Activated naive CD4-positive, alpha-beta T cell treated with anti-CD3 and anti-CD28 coated beads for 36 hours (primary cell): ENCODE measurements at regions not wholly inside any gene's neighbourhood (a gene's known extent, or its start where the extent isn't known, plus 50 kb on each side); places are given as distances from the start of the nearest gene placed in this dataset.

ENCODE experiments used
- CTCF ChIA-PET: fragments of 350-600 bp; sonication (Branson Sonifier 250); formaldehyde crosslinking; loops from one replicate; lab custom pipeline; 2021; ENCODE audit warnings: antibody characterized with exemption; lab: Charles Lee
- DNase-seq: peaks from one replicate; pipeline ENCODE4 v3.0.0-alpha.2; 2020
- H3K27ac Mint-ChIP-seq: one replicate; pipeline ENCODE4 v1.8.0; 2021; ENCODE audit warnings: mild to moderate bottlenecking, mixed read lengths
- H3K27me3 Mint-ChIP-seq: one replicate; pipeline ENCODE4 v1.8.0; 2021; ENCODE audit warnings: low read depth, mixed read lengths
- H3K36me3 Mint-ChIP-seq: one replicate; pipeline ENCODE4 v1.8.0; 2021; ENCODE audit warnings: low read depth, mixed read lengths
- H3K4me1 Mint-ChIP-seq: one replicate; pipeline ENCODE4 v1.8.0; 2021; ENCODE audit warnings: low read depth, mixed read lengths
- H3K4me3 Mint-ChIP-seq: one replicate; pipeline ENCODE4 v1.8.0; 2021; ENCODE audit warnings: mild to moderate bottlenecking, moderate library complexity, mixed read lengths
- H3K9me3 Mint-ChIP-seq: one replicate; pipeline ENCODE4 v1.8.0; 2021; ENCODE audit warnings: mixed read lengths
- intact Hi-C: fragments of 100-400 bp; cut with micrococcal nuclease; formaldehyde crosslinking; loops from one replicate; pipeline ENCODE4 v1.15.1; 2023

DNA sequence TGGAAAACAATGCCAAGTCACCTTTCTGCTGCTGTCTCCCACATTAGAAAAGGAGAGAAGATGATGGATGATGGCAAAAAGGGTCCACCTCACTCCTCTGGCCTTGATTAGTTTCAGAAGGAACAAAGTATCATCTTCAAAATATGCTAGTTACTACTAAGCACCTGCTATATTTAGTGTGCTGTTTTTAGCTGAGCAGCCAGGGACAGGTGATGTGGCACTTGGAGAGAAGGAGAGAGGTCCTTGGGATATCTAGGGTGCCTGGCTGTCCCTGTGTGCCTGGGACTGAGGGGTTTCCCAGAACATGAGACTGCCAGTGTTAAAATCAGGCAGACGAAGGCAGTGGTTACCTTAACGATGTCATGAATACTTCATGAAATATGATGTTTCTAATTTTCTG lies 235.5 kb upstream of the NT5C1B start:
- CTCF ChIA-PET: no interaction called here
- Mint-ChIP-seq H3K27me3 (no peaks in the 10 kb centered on the region), H3K27ac (no peak overlapping the region), H3K9me3 (no peaks in the 10 kb centered on the region), H3K4me3 (no peak overlapping the region), H3K4me1 (no peaks in the 10 kb centered on the region), H3K36me3 (no peaks in the 10 kb centered on the region)
- no peak for DNase-seq
- intact Hi-C loops: no loop called here

GRCh38 chr2:18824325-18824790 lies 235.0 kb upstream of the NT5C1B start:
- no peak for DNase-seq
- CTCF ChIA-PET: interaction anchor here (1.0 kb wide), 1 partner anchor 72 kb away, joined by 3 read pairs; no protein-coding TSS in a partner anchor
- H3K27me3 Mint-ChIP-seq: no peaks in the 10 kb centered on the region
- no peaks in the 10 kb centered on the region for H3K4me1 Mint-ChIP-seq
- no peaks in the 10 kb centered on the region for H3K36me3 Mint-ChIP-seq
- intact Hi-C loops: no loop called here
- no peaks in the 10 kb centered on the region for H3K9me3 Mint-ChIP-seq
- H3K27ac Mint-ChIP-seq: no peak overlapping the region
- no peak overlapping the region for H3K4me3 Mint-ChIP-seq

GRCh38 chr2:18821431-18821830 lies 232.1 kb upstream of the NT5C1B start:
- no peaks in the 10 kb centered on the region for H3K27me3 Mint-ChIP-seq

GRCh38 chr2:18820966-18821365 lies 231.6 kb upstream of the NT5C1B start:
- Mint-ChIP-seq H3K4me1 (no peaks in the 10 kb centered on the region), H3K9me3 (no peaks in the 10 kb centered on the region), H3K4me3 (no peak overlapping the region), H3K36me3 (no peaks in the 10 kb centered on the region), H3K27me3 (no peaks in the 10 kb centered on the region), H3K27ac (no peak overlapping the region)
- CTCF ChIA-PET: no interaction called here
- intact Hi-C loops: no loop called here
- DNase-seq: no peak

More at GRCh38 chr2:18821431-18821830, 232.1 kb upstream of the NT5C1B start:
- no peak overlapping the region for H3K27ac Mint-ChIP-seq
- intact Hi-C loops: no loop called here
- CTCF ChIA-PET: interaction anchor here (0.7 kb wide), 1 partner anchor 29 kb away, joined by 3 read pairs; no protein-coding TSS in a partner anchor
- H3K9me3 Mint-ChIP-seq: no peaks in the 10 kb centered on the region
- no peak for DNase-seq
- no peak overlapping the region for H3K4me3 Mint-ChIP-seq
- no peaks in the 10 kb centered on the region for H3K36me3 Mint-ChIP-seq
- no peaks in the 10 kb centered on the region for H3K4me1 Mint-ChIP-seq

- H3K9me3 Mint-ChIP-seq: no peaks in the 10 kb centered on the region
- no peak overlapping the region for H3K27ac Mint-ChIP-seq
- H3K27me3 Mint-ChIP-seq: no peaks in the 10 kb centered on the region
- H3K4me1 Mint-ChIP-seq: no peaks in the 10 kb centered on the region
- CTCF ChIA-PET: no interaction called here
- intact Hi-C loops: no loop called here
- H3K36me3 Mint-ChIP-seq: peaks cover 4% of the 10 kb centered on the region
- no peak for DNase-seq
- no peak overlapping the region for H3K4me3 Mint-ChIP-seq
Measured at GRCh38 chr2:18819566-18819965, 230.2 kb upstream of the NT5C1B start.

GRCh38 chr2:18814387-18814786 lies 225.0 kb upstream of the NT5C1B start:
- no peaks in the 10 kb centered on the region for H3K27me3 Mint-ChIP-seq
- no peak overlapping the region for H3K4me3 Mint-ChIP-seq
- intact Hi-C loops: no loop called here
- H3K4me1 Mint-ChIP-seq: no peaks in the 10 kb centered on the region
- DNase-seq: no peak
- no peak overlapping the region for H3K27ac Mint-ChIP-seq
- H3K36me3 Mint-ChIP-seq: peaks cover 4% of the 10 kb centered on the region
- CTCF ChIA-PET: interaction anchor here (0.7 kb wide), 1 partner anchor 37 kb away, joined by 3 read pairs; no protein-coding TSS in a partner anchor
- H3K9me3 Mint-ChIP-seq: no peaks in the 10 kb centered on the region

DNA sequence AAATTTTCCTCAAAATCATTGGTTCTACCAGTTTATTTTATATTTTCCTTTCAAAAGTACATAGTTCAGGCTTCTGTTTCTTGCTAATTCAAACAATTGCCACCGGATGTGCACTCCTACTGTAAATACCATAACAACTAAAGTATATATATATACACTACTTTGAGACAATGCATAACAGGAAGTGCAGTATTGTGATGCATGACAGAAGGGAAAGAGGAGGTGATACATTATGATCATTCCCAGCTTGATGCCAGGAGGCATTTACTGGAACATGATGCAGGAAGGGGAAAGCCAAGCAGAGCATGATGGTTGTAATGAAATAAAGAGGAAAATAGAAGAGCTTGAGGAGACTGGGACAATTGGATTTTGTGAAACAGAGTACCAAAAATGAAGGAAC lies 215.2 kb upstream of the NT5C1B start:
- CTCF ChIA-PET: no interaction called here
- Mint-ChIP-seq H3K27ac (no peak overlapping the region), H3K4me1 (no peaks in the 10 kb centered on the region), H3K27me3 (no peaks in the 10 kb centered on the region), H3K9me3 (peaks cover 2% of the 10 kb centered on the region), H3K4me3 (no peak overlapping the region), H3K36me3 (no peaks in the 10 kb centered on the region)
- intact Hi-C loops: no loop called here
- no peak for DNase-seq

DNA sequence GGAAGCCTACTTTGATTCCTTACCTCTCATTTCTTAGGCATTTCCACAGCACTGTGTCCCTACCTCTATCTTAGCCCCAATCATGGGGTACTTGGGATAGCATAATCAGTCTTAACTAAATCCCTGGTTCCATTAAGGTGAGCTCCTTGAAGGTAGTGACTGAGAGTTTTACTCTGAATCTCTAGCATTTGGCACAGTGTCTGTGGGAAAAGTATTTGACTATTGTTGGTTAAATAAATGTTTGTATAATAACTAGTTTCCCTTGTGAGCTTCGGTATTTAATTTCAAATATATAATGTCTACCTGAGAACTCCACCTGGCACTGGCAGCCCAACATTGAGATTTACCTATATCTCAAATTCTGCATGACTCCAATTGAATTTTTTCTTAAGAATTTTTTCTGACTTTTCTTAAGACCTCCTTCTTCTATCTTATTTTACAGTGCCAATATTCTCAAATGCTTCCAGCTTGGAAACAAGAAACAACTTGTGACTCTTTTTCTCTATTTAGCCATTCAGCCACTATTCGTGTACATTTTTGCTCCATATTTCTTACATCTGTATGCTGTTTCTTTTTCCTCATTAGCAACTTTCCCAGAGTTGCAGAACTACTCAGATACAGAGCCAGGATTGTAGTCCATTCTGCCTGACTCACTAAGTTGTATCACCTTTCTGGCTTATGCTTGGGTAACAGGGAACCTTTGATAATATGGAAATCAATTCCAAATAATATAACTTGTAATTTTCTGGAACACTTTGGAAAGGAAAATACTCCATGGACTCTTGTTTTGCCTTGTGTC lies 214.0 kb upstream of the NT5C1B start:
- H3K4me1 Mint-ChIP-seq: no peaks in the 10 kb centered on the region
- no peaks in the 10 kb centered on the region for H3K27me3 Mint-ChIP-seq
- CTCF ChIA-PET: no interaction called here
- peaks cover 2% of the 10 kb centered on the region for H3K9me3 Mint-ChIP-seq
- H3K36me3 Mint-ChIP-seq: no peaks in the 10 kb centered on the region
- H3K4me3 Mint-ChIP-seq: no peak overlapping the region
- intact Hi-C loops: no loop called here
- H3K27ac Mint-ChIP-seq: no peak overlapping the region
- no peak for DNase-seq

DNA sequence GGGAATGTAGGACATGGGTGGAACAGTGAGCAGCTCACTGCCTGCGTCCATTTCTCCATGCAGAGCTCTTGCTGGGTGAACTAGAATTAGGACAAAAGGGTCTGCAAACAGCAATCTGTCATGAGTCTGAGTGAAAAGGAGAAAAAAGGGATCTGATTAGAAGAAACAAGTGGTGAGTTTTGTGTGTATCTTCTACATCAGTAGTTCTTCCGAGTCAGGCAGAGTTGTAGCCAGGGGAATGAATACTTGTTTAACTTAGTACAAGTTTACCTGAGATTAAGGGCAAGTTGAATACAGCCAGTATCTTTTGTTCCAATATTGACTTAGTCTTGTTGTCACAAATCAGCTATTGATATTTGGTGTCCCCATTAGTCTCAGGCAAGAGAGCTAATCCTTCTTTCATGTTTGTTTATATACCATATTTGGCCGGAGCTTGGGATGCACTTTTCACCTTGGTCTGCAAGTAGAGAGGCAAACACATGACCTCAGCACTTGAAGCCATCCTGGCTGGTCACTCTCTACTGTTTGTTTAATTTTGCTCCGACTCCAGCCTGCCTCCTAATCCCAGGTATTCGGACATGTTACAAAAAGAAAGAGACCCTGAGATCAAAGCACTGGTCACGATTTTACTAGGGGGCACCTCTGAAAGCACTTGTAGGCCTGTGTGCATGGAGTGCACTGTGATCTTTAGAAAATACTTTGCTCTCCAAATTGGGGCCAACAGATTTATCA lies 211.0 kb upstream of the NT5C1B start:
- CTCF ChIA-PET: no interaction called here
- no peak overlapping the region for H3K4me3 Mint-ChIP-seq
- H3K4me1 Mint-ChIP-seq: no peaks in the 10 kb centered on the region
- no peak for DNase-seq
- no peaks in the 10 kb centered on the region for H3K9me3 Mint-ChIP-seq
- no peak overlapping the region for H3K27ac Mint-ChIP-seq
- H3K27me3 Mint-ChIP-seq: no peaks in the 10 kb centered on the region
- no peaks in the 10 kb centered on the region for H3K36me3 Mint-ChIP-seq
- intact Hi-C loops: no loop called here

- no peaks in the 10 kb centered on the region for H3K4me1 Mint-ChIP-seq
- H3K27ac Mint-ChIP-seq: no peak overlapping the region
- DNase-seq: no peak
- H3K9me3 Mint-ChIP-seq: no peaks in the 10 kb centered on the region
- CTCF ChIA-PET: no interaction called here
- H3K36me3 Mint-ChIP-seq: no peaks in the 10 kb centered on the region
- intact Hi-C loops: no loop called here
- no peaks in the 10 kb centered on the region for H3K27me3 Mint-ChIP-seq
- no peak overlapping the region for H3K4me3 Mint-ChIP-seq
Measured at GRCh38 chr2:18799397-18799796, 210.0 kb upstream of the NT5C1B start.

DNA sequence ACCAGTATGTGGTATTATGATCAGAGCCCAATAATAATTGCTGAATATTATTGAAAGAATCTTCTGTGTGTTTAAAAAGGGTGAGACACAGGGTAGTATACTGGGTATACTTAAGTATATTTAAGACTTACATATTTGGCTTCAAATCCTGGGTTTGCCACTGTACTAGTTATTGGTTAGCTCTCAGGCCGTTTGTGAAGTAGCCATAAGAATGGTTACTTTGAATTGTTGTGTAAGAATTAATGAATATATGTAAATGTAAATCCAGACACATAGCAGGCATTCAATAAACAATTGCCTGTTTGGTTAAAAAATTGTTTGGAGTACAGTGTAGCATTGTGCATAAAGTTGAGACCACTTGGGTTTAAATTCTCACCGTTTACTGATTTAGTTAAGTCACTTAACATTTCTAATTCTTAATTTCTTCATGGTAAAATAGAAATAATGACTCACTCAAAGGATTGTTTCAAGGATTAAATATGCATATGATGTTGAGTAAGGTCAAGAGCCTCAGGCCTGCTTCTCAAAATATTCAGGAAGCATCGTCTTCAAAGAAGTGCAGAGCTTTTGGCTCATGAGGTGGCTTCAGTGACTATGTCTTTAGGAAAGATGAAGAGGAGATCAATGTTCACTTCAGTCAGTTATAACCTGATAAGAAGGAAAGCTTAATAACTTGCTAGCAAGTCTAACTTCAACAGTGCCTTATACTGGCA lies 207.9 kb upstream of the NT5C1B start:
- no peaks in the 10 kb centered on the region for H3K27me3 Mint-ChIP-seq
- H3K27ac Mint-ChIP-seq: no peak overlapping the region
- intact Hi-C loops: no loop called here
- H3K4me3 Mint-ChIP-seq: no peak overlapping the region
- H3K36me3 Mint-ChIP-seq: no peaks in the 10 kb centered on the region
- H3K4me1 Mint-ChIP-seq: no peaks in the 10 kb centered on the region
- H3K9me3 Mint-ChIP-seq: no peaks in the 10 kb centered on the region
- CTCF ChIA-PET: interaction anchor here (0.7 kb wide), 1 partner anchor 1590 kb away, joined by 3 read pairs; no protein-coding TSS in a partner anchor
- DNase-seq: no peak

- Mint-ChIP-seq H3K4me1 (no peaks in the 10 kb centered on the region), H3K36me3 (no peaks in the 10 kb centered on the region), H3K9me3 (no peaks in the 10 kb centered on the region), H3K4me3 (no peak overlapping the region), H3K27ac (no peak overlapping the region), H3K27me3 (no peaks in the 10 kb centered on the region)
- DNase-seq: no peak
- CTCF ChIA-PET: no interaction called here
- intact Hi-C loops: no loop called here
Measured at GRCh38 chr2:18795906-18796305, 206.5 kb upstream of the NT5C1B start.
